Fibroblast of pulmonary artery (primary cell): ENCODE measurements at regions not wholly inside any gene's neighbourhood (a gene's known extent, or its start where the extent isn't known, plus 50 kb on each side); places are given as distances from the start of the nearest gene placed in this dataset.
A peak's percentile ranks its signal among the peaks of the same experiment; 100 is the strongest.

Experiments
- DNase-seq: peaks from one replicate; pipeline ENCODE4 v3.0.0-alpha.2; 2010; ENCODE audit warnings: low read depth
- H3K4me3 ChIP-seq: replicated peaks from 2 replicates; pipeline ENCODE4 v1.5.1; 2011; ENCODE audit warnings: low read depth, mild to moderate bottlenecking, control low read depth, low read length, moderate library complexity
- TF ChIP-seq, protein P1 (sequence below): IDR thresholded peaks from 2 replicates; pipeline ENCODE4 v1.5.1; 2011; ENCODE audit warnings: mild to moderate bottlenecking, control low read depth, low read length, inconsistent platforms; ENCODE audit errors: missing control alignments

DNA sequence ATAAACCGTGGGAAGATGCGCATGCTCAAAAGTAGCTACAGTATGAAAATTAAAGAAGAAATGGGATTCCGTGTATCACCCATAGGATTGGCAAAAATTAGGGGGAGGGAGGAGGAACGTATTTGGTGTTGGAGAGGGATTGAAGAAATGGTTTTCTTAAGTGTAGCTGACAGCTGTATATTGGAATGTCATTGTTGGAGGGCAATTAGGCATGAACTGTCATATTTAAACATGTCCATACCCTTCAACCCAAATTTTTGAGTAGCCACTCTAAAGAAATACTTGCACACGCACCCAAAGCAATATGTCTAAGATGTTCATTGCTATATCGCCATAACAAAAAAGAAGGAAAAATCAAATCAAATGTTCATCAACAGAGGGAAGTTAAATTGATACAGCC lies 144.7 kb downstream of the TLE3 start:
- TF ChIP-seq, protein P1, sequence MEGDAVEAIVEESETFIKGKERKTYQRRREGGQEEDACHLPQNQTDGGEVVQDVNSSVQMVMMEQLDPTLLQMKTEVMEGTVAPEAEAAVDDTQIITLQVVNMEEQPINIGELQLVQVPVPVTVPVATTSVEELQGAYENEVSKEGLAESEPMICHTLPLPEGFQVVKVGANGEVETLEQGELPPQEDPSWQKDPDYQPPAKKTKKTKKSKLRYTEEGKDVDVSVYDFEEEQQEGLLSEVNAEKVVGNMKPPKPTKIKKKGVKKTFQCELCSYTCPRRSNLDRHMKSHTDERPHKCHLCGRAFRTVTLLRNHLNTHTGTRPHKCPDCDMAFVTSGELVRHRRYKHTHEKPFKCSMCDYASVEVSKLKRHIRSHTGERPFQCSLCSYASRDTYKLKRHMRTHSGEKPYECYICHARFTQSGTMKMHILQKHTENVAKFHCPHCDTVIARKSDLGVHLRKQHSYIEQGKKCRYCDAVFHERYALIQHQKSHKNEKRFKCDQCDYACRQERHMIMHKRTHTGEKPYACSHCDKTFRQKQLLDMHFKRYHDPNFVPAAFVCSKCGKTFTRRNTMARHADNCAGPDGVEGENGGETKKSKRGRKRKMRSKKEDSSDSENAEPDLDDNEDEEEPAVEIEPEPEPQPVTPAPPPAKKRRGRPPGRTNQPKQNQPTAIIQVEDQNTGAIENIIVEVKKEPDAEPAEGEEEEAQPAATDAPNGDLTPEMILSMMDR, result no peak
- no peak for DNase-seq
- H3K4me3 ChIP-seq, result no peak overlapping the region

DNA sequence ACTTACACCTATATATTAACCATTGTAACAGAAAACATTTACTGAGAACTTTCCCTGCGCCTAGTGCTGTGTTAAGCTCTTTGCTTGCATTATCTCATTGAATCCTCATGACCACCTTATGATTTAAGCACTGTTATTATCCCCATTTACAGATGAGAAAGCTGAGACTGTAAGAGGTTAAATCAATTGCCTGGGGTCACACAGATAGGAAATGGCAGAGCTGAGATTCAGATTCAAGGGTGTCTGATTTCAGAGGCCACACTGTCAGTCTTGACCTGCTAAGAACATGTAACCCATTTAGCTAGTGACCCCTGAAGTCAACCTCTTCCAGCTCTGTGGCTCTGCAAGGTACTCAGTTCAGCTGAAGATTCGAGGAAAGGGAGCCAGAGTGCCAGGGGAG lies 143.9 kb downstream of the TLE3 start:
- TF ChIP-seq, protein P1, result no peak
- H3K4me3 ChIP-seq, result no peak overlapping the region
- DNase-seq, result no peak

DNA sequence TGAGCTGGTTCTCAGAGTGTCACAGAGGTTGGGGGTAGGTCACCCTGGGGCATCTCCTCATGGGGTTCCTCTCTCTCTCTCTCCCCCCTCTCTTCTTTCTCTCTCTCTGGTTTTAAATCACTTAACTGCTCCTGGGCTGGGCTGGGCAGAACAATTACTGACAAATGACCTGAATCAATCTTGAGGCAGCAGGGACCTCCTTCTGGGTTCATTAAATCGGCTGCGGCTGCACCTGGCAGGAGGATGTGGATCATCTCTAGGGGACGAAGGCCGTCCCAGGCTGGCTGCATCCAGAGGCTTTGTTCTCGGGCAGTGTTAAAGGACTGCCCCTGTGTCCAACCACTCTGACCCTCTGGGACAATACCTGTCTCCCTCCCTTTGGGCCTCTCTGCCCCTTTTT lies 143.1 kb downstream of the TLE3 start:
- H3K4me3 ChIP-seq, result no peak overlapping the region
- TF ChIP-seq, protein P1, result no peak
- DNase-seq, result no peak

DNA sequence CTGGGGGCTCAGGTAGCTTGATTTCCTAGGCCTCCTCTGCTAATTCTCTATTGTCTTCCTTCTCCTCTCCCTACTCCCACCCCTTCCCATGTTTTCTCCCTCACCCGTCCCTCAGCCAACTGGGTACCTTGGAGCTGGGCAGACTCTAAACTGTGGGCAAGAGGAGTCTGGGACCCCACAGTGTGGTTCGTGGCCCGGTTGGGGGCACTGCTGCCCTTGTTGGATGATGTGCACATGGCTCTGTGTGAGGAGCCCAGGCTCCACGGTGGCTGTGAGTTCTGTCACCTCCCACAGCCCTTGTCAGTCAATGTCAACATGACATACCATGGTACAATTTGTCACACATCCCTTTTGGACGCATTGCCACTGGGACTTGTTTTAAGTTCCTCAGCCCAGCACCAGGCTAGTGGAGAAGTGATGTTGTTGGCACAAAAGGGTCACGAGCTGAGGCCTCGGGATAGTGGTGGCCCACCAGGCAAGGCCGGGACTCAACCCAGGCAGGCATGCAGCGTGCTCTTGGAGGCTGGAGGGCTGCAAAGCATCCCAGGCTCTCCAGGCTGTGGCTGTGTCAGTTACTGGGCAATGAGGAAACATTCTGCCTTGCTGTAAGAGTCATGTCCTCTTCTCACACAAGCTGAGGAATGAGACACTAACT lies 142.3 kb downstream of the TLE3 start:
- DNase-seq, result no peak
- no peak overlapping the region for H3K4me3 ChIP-seq
- TF ChIP-seq, protein P1, result no peak

DNA sequence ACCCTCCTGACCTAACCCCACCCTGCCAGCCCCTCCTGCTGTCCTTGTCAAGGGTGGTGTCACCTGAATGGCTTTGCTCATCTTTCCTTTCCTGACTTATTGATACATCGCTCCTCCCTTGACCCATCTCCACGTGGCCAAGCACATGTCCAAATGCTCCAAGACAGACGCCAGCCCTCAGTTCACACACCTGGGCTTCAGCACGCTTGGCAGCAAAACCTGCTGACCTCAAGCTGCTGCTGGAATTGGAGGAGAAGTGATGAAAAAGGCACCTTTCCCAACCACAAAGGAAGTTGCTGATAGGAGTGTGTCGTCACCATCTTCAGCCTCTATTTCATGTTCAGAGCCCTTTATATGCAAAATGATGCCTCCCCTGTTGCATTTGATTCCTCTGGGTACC lies 141.3 kb downstream of the TLE3 start:
- DNase-seq, result no peak
- no peak overlapping the region for H3K4me3 ChIP-seq
- TF ChIP-seq, protein P1, result no peak

DNA sequence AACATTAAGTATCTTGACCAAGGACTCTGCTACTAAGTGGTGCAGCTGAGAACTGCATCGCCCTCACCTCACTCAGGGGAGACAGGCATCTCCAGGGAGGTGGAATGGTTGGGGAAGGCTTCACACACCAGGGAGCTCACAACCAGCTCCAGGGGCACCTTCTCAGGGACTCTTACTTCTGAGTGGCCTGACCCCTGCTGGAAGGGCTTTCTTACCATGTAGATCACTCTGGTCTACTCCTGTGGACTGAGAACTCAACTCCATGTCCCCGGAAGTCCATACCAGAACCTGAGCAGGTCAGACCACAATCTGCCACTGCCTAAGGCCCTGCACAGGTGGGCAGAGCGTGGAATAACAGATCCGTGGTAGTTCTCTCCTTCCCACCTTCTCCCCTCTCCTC lies 140.5 kb downstream of the TLE3 start:
- no peak overlapping the region for H3K4me3 ChIP-seq
- DNase-seq, result no peak
- TF ChIP-seq, protein P1, result peak; percentile 6

DNA sequence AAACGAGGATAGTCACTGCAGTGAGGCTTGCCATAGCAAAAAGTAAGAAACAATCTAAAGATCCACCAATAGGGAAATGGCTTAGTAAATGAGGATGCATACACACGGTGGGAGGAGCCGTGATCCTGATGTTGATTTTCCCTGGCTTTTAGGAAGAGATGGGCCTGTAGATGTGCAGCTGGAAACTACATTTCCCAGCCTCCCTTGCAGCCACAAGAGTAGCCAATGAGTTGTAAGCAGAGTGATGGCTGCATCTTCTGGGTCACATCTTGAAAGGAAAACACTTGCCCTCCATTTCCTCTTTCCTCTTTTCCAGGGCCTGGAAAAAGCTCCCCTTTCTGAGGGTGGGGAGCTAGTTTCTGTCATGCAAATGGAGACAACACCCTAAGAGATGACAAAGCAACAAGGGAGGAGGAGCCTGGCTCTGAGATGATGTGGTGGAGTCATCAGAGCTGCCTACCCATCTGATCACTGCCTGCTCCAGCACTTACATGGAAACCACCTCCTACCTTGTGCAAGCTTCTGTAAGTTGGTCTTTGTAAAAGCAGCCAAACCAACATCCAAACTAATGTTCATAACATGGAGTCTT lies 139.1 kb downstream of the TLE3 start:
- no peak overlapping the region for H3K4me3 ChIP-seq
- TF ChIP-seq, protein P1, result no peak
- DNase-seq, result no peak
